Transverse colon (tissue), 4 donors: ENCODE measurements at regions not wholly inside any gene's neighbourhood (a gene's known extent, or its start where the extent isn't known, plus 50 kb on each side); places are given as distances from the start of the nearest gene placed in this dataset.

ENCODE experiments used
- DNase-seq: peaks from one replicate; pipeline ENCODE4 v3.0.0-alpha.2; 2019
- H3K27ac ChIP-seq, 4 donors: fragments of 200-600 bp; sonication (generic); 2 replicates each; pipeline ENCODE4 v1.5.1; 2016 to 2018; ENCODE audit warnings: inconsistent platforms in 4 of 4
- H3K27me3 ChIP-seq: fragments of 200-600 bp; sonication (generic); 2 replicates; pipeline ENCODE4 v1.5.1; 2017; ENCODE audit warnings: inconsistent platforms
- H3K36me3 ChIP-seq, 4 donors: fragments of 200-600 bp; sonication (generic); 2 replicates each; pipeline ENCODE4 v1.5.1; 2017 to 2019; ENCODE audit warnings: inconsistent platforms in 4 of 4
- H3K4me1 ChIP-seq, 4 donors: fragments of 200-600 bp; sonication (generic); 2 replicates each; pipeline ENCODE4 v1.5.1; 2017 to 2020; ENCODE audit warnings: inconsistent platforms in 4 of 4
- H3K4me3 ChIP-seq, 4 donors: fragments of 200-600 bp; sonication (generic); 1 replicate in 1 of 4; 2 replicates in 3 of 4; pipeline versions ENCODE4 v1.5.1 to v1.6.1; 2017 to 2019; ENCODE audit warnings: inconsistent platforms in 4 of 4
- H3K9me3 ChIP-seq, 2 donors: fragments of 200-600 bp; sonication (generic); 2 replicates each; pipeline ENCODE4 v1.5.1; 2017 to 2019; ENCODE audit warnings: inconsistent platforms in 2 of 2
- EP300 ChIP-seq: sonication (generic); formaldehyde crosslinking; IDR thresholded peaks from one replicate; pipeline ENCODE4 v1.6.1; 2017; ENCODE audit warnings: antibody characterized with exemption, low read depth
- POLR2A ChIP-seq: fragments of 450-650 bp; IDR thresholded peaks from one replicate; pipeline ENCODE4 v1.6.1; 2016; ENCODE audit warnings: antibody characterized with exemption, mild to moderate bottlenecking, moderate library complexity
- POLR2AphosphoS5 ChIP-seq, 3 donors: sonication (generic); formaldehyde crosslinking; IDR thresholded peaks; one replicate each; pipeline ENCODE4 v1.6.1; 2016; ENCODE audit warnings: antibody characterized with exemption in 3 of 3
- WGBS, 2 donors: methylation state at CpG; one replicate each; pipeline ENCODE4 v1.1.5; 2018; ENCODE audit warnings: low coverage in 1 of 2; 5-methylcytosine and 5-hydroxymethylcytosine counted together
- in situ Hi-C, 4 donors: fragments of 200-750 bp; cut with MboI; loops; one replicate each; pipeline versions ENCODE4 v1.15.0 to v1.15.1; 2017; ENCODE audit warnings: low sequenced_read_pairs in 3 of 4, low pct_ligation_motif_present in 1 of 4, low pct_unique_long_range_greater_than_20kb in 1 of 4
- intact Hi-C: fragments of 100-400 bp; cut with DNase I; formaldehyde crosslinking; loops from one replicate; pipeline ENCODE4 v1.15.1; 2023; ENCODE audit warnings: low total_unique reads
- TF ChIP-seq, protein P1 (sequence below), 5 experiments: fragments of 200-600 bp in 3 of 5; fragments of 450-650 bp in 2 of 5; sonication (generic) in 3 of 5; IDR thresholded peaks; 1 replicate in 2 of 5; 2 replicates in 3 of 5; pipeline ENCODE4 v1.5.1; 2016 to 2017; ENCODE audit warnings: antibody characterized with exemption in 5 of 5, inconsistent platforms in 3 of 5, mild to moderate bottlenecking in 2 of 5, moderate library complexity in 1 of 5

DNA sequence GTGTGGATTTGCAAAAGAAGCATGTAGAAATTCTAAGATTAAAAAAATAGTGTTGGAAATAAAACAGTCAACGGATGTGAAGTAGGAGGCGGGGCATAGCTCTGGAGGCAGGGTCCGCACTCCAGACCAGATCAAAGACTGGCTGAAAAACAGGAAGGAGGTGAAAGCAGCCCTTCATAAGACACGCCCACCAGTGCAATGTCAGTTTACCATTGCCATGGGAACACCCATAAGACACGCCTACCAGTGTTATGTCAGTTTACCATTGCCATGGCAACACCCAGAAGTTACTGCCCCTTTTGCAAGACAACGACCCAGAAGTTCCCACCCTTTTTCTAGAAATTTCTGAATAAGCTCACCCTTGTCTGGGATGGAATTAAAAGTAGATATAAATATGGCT lies 87.1 kb downstream of the FZD10 start:
- no peak overlapping the region for H3K4me3 ChIP-seq
- no peak for DNase-seq
- no peaks in the 10 kb centered on the region for H3K36me3 ChIP-seq
- no peaks in the 10 kb centered on the region for H3K9me3 ChIP-seq
- in situ Hi-C loops (no loop called here), intact Hi-C loops (no loop called here)
- TF ChIP-seq EP300 (no peak), POLR2AphosphoS5 (IDR thresholded peaks at IDR 0.05) (no peak), POLR2A (no peak)
- TF ChIP-seq, protein P1, sequence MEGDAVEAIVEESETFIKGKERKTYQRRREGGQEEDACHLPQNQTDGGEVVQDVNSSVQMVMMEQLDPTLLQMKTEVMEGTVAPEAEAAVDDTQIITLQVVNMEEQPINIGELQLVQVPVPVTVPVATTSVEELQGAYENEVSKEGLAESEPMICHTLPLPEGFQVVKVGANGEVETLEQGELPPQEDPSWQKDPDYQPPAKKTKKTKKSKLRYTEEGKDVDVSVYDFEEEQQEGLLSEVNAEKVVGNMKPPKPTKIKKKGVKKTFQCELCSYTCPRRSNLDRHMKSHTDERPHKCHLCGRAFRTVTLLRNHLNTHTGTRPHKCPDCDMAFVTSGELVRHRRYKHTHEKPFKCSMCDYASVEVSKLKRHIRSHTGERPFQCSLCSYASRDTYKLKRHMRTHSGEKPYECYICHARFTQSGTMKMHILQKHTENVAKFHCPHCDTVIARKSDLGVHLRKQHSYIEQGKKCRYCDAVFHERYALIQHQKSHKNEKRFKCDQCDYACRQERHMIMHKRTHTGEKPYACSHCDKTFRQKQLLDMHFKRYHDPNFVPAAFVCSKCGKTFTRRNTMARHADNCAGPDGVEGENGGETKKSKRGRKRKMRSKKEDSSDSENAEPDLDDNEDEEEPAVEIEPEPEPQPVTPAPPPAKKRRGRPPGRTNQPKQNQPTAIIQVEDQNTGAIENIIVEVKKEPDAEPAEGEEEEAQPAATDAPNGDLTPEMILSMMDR (IDR thresholded peaks at IDR 0.05) = no peak
- no peak overlapping the region for H3K27ac ChIP-seq
- WGBS, 2 donors = 70 to 89% methylated on average over 3 to 6 of the region's 6 CpGs
- H3K27me3 ChIP-seq = no peaks in the 10 kb centered on the region
- H3K4me1 ChIP-seq = no peaks in the 10 kb centered on the region

DNA sequence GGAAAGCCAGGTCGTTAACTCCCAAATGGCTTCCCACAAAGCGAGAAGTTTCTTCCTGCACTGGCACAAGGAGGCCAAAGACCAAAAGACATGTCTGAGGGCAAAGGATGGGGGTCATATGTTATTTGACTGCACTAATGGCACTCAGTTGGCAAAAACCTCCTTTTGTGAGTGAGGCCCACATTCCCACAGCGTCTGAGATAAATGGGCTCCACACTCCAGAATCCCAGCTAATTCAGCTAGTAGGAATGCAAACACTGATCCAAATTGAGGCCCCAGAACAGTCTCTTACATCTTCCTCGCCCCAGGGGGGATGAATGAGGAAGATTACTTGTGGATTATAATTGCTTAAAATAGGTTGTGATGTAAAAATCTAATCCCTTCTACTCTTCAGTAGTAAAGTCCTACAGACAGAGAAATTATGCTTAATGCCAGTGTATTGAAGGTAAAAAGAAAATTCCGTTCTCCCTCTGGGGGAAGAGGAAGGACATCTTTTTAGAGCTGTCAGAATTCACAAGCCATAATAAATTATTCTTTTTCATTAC lies 86.4 kb upstream of the PIWIL1 start:
- Histone ChIP-seq H3K4me3 (no peak overlapping the region), H3K27ac (no peak overlapping the region), H3K4me1 (no peaks in the 10 kb centered on the region), H3K36me3 (no peaks in the 10 kb centered on the region), H3K27me3 (no peaks in the 10 kb centered on the region), H3K9me3 (no peaks in the 10 kb centered on the region)
- WGBS, 2 donors = 45 to 54% methylated on average over 5 of the region's 5 CpGs
- TF ChIP-seq, protein P1 (IDR thresholded peaks at IDR 0.05) = no peak
- TF ChIP-seq EP300 (no peak), POLR2AphosphoS5 (IDR thresholded peaks at IDR 0.05) (no peak), POLR2A (no peak)
- in situ Hi-C loops = no loop called here
- no peak for DNase-seq
- intact Hi-C loops = no loop called here

DNA sequence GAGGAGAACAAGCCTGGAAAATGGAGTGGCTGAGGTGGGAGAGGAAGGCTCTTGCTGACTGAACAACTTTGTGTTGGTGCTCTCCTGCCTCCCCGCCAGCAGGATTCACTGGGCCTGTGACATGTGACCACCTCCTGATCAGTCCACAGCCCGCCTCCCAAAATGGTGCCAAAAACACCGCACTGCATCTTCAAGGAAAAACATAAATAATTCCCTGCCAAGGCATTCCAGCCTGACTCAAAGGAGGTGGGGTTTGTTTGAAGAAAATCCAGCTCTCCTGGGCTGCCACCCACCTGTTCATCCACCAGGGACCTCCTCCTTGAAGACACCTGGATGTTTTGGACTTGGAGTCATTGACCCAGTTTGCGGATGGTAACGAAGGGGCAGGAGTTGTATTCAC lies 83.8 kb upstream of the PIWIL1 start:
- WGBS, 2 donors = 84 to 96% methylated on average over 5 of the region's 5 CpGs
- H3K36me3 ChIP-seq = no peaks in the 10 kb centered on the region
- in situ Hi-C loops (no loop called here), intact Hi-C loops (loop anchor here (1.0 kb wide), 1 partner anchor 29 kb away; no protein-coding TSS in a partner anchor)
- TF ChIP-seq, protein P1 (IDR thresholded peaks at IDR 0.05) = no peak
- TF ChIP-seq POLR2AphosphoS5 (IDR thresholded peaks at IDR 0.05) (no peak), POLR2A (no peak), EP300 (no peak)
- no peaks in the 10 kb centered on the region for H3K9me3 ChIP-seq
- H3K4me1 ChIP-seq = no peaks in the 10 kb centered on the region
- H3K4me3 ChIP-seq = no peak overlapping the region
- no peaks in the 10 kb centered on the region for H3K27me3 ChIP-seq
- no peak for DNase-seq
- H3K27ac ChIP-seq = no peak overlapping the region

DNA sequence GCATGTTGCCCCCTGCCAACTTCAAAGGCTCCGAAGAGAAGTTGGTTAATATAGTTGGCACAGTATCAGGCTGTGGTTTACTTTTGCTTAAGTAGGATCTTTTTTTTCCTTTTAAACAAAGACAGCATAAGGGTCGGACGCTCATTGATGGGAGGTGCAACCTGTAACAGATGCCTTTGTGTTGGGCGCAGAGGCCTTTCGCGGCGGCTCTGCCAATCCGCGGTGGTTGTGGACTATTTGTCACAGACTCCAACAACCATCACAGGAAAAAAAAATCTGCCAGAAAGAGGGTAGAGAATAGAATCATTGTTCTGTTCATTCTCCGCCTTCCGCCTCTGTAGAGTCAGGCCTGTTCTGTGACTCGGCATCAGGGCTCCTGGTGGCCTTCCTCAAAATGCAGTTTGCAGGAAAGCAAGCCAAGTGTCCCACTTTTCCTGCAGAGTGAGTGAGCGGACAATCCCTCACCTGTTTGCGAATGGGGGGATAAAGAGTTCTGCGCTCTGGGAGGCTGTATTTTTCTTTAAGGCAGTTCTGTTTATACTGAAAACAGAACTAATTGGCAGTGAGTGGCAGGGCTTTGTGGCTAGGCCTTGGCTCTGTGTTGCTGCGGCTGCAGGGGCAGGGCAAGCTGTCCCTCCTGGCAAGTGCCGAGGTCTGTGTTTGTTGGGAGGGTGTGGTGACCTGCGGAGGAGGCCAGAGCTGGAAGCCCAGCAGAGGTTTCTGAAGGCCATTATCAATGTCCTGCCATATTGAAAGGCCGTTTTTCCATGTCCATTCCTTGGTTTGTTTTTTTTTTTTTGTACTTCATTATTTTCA lies 83.0 kb upstream of the PIWIL1 start:
- intact Hi-C loops (loop anchor here (1.0 kb wide), 1 partner anchor 29 kb away; no protein-coding TSS in a partner anchor), in situ Hi-C loops (no loop called here)
- H3K4me1 ChIP-seq = no peaks in the 10 kb centered on the region
- H3K9me3 ChIP-seq = no peaks in the 10 kb centered on the region
- H3K27me3 ChIP-seq = no peaks in the 10 kb centered on the region
- TF ChIP-seq POLR2AphosphoS5 (IDR thresholded peaks at IDR 0.05) (no peak), EP300 (no peak), POLR2A (no peak)
- TF ChIP-seq, protein P1 (IDR thresholded peaks at IDR 0.05) = no peak
- no peak for DNase-seq
- no peak overlapping the region for H3K4me3 ChIP-seq
- WGBS, 2 donors = 56 to 75% methylated on average over 10 to 19 of the region's 19 CpGs
- H3K36me3 ChIP-seq = no peaks in the 10 kb centered on the region
- H3K27ac ChIP-seq = no peak overlapping the region
